T-helper 2 cell treated with Interferon-gamma antibody and Interleukin-4, amounts not matched to agents 100 ng/mL and 5 ng/mL, for 36 hours (primary cell): ENCODE measurements at regions not wholly inside any gene's neighbourhood (a gene's known extent, or its start where the extent isn't known, plus 50 kb on each side); places are given as distances from the start of the nearest gene placed in this dataset.
"Not testable (repeated sequence)": the region's sequence is repeated elsewhere in the genome, so short reads cannot be mapped to it uniquely, and the experiment has no call there.

Experiments
- intact Hi-C: fragments of 100-400 bp; cut with micrococcal nuclease; formaldehyde crosslinking; loops from one replicate; pipeline ENCODE4 v1.15.1; 2023

DNA sequence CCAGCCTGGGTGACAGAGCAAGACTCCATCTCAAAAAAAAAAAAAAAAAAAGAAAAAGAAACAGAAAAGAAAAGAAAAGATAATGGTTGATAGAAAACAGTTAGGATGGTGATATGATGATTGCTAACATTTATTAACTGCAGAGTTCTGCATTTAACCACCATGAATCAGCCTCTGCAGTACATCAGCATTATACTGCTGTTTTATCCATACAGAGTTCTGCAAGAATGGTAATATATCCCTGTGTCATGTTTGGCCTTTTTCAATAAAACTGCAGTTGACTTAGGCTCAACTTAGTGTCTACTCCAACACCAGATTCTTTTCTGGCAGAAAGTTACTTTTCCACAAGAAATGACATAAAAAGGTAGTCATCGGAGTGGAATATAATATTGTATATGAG lies 62.6 kb downstream of the DUSP6 start:
- intact Hi-C loops, result no loop called here

DNA sequence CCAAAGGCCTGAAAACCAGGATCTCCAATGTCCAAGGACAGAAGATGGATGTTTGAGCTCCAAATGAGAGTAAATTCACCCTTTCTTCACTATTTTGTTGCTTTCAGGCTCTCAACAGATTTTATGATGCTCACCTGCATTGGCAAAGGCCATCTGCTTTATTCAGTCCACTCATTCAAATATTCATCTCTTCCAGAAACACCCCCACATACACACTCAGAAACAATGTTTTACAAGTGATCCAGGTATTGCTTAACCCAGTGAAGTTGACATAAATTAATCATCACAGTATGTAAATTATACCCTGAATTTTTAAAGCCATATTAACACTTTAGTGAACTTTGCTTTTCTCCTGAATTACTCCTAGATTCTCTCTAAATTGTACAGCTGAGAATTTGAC lies 63.3 kb downstream of the DUSP6 start:
- intact Hi-C loops, result no loop called here

DNA sequence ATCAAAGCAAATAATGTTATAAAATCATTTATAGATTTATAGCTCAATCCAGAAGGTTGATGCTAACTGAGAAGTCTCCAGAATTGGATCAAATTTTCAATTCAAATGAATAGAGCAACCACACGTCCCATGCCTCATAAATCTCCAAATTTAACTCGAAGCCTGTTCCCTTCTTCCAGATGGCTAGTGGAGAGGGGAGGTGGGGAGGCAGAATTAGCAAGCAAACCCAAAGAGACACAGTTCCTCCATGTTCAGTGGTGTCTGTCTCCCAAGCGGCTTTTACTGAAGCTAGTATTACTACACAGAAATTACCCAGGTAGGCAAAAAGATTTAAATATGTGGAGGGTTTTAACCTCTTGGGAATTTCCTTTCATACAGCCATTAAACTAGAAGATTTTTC lies 65.8 kb downstream of the DUSP6 start:
- intact Hi-C loops, result no loop called here

DNA sequence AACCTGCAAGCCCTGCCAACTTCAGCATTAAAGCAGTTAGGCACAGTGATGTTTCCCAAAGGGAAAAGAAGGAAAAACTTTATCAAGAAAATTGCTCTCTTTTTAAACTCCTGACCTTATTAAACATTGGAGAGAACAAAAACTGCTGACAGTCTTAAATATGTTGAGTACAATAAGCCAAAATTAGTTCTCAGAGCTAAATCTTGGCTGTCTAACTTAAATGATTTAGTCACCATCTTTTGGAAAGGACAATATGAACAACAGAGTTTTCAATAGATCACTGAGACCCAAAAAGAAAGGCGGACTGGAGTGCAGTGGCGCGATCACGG lies 70.8 kb downstream of the DUSP6 start:
- intact Hi-C loops, result loop anchor here (1.0 to 5.0 kb wide), 3 partner anchors 36 to 71 kb away; partner anchors contain the start of gene DUSP6

DNA sequence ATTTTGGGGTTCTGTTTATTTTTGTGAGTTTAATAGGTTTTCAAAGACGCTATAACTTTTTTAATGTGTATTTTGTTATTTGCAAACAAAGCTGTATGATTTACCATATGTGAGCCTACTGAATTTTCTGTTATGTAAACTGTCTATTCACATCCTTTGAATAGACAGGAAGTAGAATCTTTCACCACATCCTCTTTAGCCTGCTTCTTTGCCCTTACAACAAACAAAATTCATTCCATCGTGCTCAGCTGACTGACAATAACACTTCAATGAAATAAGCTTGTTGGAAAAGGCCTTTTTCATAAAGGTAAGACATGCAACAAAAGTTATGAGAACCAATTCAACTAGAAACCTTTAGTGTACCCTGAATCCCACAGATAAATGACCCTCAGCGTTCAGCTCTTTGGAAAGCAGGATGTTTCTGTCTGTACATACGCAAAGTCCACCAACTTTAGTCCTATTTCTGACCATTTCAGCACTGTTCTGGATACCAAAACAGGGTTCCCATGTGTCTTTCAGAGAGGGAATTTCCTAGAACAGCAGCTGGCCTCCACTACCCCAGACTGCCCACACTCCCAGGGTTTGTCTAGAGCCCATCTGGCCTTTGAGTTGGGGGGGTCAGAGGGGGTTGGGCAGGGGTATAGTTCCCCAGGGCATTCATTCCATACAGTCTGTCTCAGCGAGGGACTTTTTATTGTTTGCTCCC lies 71.3 kb downstream of the DUSP6 start:
- intact Hi-C loops, result loop anchor here (1.0 to 5.0 kb wide), 3 partner anchors 36 to 72 kb away; partner anchors contain the start of gene DUSP6

DNA sequence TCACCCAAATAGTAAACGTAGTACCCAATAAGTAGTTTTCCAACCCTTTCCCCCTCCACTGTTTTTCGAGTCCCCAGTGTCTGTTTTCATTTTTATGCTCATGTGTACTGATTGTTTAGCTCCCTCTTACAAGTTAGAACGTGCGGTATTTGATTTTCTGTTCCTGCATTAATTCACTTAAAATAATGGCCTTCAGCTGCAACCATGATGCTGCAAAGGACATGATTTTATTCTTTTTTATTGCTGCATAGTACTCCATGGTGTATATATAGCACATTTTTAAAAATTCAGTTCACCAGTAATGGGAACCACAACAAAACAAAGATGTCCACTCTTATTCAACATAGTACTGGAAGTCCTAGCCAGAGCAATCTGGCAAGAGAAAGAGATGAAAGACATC lies 72.8 kb downstream of the DUSP6 start:
- intact Hi-C loops, result no loop called here

DNA sequence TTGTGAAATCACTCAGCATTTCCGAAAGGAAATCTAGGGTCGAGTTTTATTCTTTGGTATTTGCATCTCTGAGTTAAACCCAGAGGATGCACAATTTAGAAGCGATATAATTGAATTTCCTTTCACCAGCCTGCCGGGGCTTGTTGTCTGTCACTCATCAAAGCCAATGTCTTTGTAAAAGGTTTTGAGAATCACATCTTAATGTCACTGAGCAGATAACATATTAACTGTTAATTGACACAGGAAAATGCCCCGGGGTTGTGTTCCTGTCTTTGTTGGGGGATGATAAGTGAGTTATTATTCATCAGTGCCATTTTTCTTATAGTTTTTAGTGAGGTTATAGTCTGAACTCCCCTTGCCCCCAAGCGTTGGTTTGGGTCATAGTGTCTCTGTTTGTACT lies 73.4 kb downstream of the DUSP6 start:
- intact Hi-C loops, result no loop called here

DNA sequence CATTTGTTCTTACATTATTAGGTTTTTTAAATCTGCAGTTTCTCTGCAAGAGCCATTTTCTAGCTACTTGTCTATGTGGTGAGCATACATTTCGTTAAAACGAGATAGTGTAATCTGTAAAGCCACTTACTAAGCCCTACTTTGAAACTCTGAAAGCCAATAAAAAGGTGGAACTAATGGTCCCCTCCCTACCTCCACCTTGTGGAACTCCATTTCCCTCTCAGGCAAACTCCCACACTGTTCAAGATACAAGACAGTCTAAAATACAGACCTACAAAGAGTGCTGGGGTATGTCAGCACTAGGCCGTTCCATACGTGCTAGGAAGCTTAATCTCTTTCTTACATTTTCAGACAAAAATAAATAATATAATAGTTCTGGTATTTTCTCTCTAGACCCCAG lies 74.1 kb downstream of the DUSP6 start:
- intact Hi-C loops, result no loop called here

DNA sequence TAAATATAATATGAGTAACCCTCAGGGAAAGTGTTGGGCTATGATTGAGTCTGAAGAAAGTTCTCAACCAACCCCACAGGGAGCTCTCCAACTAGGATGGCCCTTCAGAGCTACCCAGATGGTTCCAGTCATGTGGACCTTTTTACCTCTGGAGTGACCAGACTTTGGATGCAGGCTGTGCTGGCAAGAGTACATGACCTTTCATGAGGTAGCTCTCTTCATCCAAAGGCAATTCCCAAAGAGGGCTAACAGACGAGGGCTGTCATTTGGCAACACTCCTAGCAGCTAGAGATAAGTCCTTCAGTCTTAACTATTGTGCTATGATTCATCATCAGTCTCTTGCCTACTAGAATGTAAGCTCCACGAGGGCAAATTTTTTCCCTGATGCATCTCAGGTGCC lies 75.4 kb downstream of the DUSP6 start:
- intact Hi-C loops, result no loop called here

DNA sequence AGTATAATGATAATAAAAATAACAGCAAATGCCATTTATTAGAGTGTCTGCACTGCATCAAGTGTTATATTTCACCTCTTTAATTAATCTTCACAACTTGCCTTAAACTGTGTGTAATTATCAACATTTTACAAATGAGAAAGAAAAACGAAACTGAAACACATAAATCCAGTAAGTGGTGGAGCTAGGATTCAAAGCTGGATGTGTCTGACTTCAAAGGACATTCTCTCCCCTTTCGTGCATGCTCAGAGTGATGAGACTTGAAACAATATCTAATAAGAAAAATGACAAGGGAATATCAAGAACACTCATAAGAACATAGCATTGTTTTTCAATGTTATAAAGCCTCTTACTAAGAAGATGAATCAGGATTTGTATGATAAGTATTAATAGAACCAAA lies 78.8 kb downstream of the DUSP6 start:
- intact Hi-C loops, result no loop called here

DNA sequence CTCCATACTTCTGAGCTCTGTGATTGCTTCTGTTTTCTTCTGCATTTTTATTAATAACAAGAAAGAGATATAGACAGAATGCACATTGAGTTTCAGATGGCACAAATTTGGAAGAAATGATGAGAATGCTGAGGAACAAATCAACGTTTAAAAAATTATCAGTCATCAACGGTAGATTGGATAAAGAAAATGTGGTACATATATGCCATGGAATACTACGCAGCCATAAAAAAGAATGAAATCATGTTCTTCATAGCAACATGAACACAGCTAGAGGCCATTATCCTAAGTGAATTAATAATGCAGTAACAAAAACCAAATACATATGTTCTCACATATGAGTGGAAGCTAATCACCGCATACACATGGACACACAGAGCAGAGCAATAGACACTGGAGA lies 81.8 kb downstream of the DUSP6 start:
- intact Hi-C loops, result no loop called here

DNA sequence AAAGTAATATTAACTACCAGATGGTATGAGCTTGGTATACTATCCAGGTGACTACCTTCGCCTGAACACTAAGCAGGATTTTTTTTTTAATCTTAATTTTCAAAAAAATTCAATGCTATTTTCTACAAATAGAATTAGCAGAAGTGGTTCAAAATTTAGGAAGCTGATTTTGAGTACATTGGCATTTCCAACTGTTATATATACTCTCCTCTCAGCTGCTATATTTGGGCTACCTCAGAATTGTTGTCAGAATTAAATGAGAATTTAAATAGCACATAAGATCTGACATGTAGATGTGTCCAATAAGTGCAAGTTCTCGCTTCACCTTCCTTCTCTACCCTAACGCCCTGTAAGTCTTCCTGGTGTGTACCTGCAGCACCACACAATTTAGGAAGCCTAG lies 83.1 kb downstream of the DUSP6 start:
- intact Hi-C loops, result no loop called here

DNA sequence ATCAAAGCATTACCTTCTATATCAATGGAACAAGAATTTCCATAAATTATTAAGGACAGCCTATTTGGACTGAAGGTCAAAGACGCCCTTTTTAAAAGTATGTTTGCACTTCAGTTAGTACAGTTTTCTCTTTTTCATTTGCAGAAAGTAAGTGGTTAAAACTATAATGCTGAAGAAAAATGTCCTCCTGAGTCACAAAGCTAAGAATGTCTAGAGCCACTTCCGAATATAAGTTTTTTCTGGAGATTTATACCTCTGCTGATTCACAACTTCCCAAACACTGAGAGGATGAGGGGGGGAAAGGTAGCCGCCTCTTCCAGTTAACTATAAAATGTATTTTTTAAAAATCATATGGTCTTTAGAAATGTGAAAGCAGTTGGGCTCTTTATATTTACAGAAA lies 84.9 kb downstream of the DUSP6 start:
- intact Hi-C loops, result no loop called here

DNA sequence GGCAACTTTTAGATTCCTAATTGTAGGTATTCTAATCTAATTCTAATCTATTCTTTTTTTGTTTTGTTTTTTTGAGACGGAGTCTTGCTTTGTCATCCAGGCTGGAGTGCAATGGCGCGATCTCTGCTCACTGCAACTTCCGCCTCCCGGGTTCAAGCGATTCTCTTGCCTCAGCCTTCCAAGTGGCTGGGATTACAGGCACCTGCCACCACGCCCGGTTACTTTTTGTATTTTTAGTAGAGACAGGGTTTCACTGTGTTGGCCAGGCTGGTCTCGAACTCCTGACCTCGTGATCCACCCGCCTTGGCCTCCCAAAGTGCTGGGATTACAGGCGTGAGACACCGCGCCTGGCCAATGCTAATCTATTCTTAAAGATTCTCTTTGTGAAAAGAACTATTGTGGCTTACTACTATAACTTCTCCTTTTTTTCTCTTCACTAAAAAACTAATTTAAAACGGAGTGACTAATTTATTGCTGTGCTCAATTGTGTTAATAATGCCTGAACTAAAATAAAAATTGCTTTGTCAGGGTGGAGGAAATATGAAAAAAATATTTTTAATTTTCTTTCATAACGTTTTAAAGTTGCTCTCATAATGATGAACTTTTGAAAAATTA lies 85.6 kb downstream of the DUSP6 start:
- intact Hi-C loops, result not testable (repeated sequence)

DNA sequence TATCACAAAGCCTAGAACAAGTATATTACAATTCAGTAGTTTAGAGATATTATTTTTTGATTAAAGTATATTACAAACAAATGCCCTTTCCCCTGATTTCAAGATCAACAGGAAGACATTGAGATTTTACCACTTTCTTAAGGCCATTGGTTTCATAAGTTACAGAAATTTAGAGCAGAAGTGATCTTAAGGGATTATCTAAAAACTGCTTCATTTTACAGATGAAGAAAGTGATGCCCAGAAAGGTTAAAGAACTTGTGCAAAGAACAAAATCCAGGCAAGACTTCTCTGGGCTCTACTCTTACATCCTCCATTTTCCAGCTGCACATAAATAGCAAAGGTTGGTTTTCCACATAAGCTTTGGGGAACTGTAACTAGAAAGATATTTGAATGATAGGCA lies 87.5 kb downstream of the DUSP6 start:
- intact Hi-C loops, result no loop called here

DNA sequence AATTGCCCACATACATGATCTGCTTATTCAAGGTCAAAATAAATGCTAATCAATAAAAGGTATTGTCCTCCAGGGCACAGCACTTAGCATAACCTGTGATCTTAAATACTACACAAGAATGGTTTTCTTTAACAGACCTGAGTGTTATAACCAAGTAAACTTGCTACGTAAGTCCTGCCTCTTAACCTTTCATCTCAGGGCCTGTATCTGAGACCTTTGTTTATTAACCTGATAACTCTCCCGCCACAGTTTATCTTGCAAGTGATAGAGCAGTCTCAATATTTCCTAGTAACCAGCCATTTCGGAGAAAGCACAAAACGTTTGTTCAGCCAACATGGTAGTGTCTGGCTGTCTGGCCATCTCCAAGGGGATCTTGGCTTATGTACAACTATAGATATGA lies 88.4 kb downstream of the DUSP6 start:
- intact Hi-C loops, result no loop called here

DNA sequence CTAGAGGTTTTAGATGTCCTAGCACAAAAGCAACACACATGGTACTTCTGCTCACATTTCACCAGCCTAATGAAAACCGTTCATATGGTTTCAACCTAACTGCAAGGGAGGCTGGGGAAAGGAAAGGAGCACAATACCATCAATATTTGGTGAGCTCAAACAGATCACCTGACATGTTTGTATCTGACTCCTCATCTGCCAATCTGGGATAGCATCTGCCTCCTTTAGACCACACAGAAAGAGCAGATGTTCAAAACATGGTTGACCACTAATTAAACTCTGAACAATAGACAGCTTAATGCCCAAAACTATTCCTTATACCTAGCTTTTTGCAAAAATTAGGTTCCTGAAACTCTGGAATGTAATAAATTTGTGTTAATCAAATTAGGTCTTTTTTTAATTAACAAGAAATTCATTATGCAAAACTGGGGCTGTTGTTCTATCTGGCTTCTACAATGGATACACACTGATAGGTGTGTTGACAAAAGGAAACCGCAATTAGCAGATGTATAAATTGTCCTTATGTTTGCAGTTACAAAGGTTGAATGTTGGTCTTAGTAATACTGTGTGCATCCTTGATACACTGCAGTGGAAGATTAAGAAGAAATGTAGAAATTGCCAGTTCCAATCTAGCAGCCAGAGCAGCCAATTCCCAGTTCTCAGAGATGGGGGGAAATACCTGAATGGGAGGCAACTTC lies 89.3 kb downstream of the DUSP6 start:
- intact Hi-C loops, result no loop called here

DNA sequence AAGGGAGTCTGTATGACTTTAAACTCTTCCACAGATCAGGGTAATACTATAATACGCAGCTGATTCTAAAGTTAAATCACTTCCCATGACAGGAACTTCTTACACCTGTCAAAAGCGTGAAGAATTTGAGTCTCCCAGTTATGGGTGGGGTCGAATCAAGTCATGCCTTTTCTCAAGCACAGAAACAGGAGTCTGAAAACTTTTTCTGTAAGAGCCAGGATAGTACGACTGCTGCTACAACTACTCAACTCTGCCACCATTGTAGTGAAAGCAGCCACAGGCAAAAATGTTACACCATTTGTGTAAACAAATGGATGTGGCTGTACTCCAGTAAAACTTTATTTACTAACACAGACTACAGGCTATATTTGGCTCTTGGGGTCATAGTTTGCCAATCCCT lies 90.3 kb downstream of the DUSP6 start:
- intact Hi-C loops, result loop anchor here (2.0 kb wide), 1 partner anchor 17 kb away; no protein-coding TSS in a partner anchor

DNA sequence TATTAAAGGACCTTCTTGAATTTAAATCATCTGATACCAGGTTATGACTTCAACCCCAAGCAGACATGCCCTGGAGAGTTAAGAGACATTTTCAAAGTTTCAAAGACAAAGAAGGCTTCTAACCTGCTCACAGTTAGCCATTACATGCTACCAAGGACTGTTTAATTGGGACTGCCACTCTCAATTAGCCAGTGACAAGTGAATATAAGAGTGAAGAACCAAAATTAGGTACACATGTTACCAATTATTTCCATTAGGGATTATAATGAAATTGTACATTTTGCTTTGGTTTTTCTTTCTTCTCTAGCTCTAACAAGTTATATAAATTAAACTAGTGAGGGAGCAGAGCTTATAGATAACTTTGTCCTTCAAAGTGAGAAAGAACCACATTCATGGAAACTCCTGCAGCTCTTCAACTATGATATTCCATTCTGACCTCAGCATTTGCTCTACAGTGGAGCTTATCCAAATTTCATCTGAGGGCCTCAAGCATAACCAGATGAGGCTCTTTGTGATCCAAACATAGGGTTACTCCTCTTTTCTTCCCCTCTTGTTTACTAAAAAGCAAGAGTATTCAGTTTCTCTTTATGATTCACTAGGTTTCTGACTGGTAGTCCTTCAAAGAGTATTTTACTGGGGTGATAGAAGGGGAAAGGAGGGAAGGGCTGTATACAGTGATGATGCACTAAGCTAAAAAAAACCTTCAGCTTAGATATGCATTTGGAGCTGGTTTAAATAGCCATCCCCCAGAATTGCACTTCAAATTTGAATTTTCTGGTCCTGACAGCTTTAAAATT lies 91.3 kb downstream of the DUSP6 start:
- intact Hi-C loops, result loop anchor here (2.0 kb wide), 1 partner anchor 16 kb away; no protein-coding TSS in a partner anchor

DNA sequence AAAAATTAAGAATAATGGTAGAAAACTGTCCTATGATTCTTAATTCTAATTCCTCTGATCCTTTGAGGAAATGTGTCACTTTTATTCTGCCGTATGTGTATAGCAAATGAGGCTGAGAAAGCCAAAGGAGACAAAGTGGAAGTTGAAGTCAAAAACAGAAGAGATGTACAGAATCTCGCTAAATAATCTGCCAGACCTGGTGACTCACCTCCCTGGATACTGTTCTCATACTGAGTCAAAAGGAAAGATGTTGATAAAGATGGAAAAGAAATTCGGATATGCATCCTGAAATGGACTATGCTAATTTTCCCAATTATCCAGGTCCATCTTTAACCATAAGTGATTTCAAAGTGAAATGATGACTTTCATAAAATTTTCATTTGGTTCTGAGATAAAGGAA lies 92.5 kb downstream of the DUSP6 start:
- intact Hi-C loops, result loop anchor here (2.0 kb wide), 1 partner anchor 15 kb away; no protein-coding TSS in a partner anchor

DNA sequence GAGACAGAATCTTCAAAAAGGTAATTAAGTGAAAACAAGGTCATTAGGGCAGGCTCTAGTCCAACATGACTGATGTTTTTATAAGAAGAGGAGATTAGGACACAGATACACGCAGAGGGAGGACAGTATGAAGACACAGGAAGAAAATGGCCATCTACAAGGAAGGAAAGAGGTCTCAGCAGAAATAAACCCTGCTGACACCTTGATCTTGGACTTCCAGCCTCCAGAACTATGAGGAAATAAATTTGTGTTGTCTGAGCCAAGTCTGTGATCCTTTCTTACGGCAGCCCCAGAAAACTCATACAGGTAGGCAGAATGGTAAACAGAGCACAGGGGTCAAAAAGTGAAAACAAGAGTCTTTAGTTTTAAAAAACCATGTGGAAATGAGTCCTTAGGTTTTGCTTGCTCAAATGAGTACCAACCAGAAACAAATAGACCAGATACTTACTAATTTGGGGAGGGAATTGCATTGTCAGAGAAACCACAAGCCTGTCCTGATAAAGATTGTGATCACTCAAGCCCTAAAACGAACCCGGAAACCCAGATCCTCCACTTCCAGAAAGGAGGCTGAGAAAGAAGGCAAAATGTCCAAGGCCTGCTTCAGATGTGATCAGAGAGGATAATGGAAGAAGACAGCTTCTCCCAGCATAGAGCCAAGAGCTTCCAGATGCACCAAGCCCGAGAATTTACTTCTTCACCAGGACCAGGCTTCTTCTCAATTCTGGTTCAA lies 93.9 kb downstream of the DUSP6 start:
- intact Hi-C loops, result no loop called here
